NB4 (cell line): ENCODE measurements at regions not wholly inside any gene's neighbourhood (a gene's known extent, or its start where the extent isn't known, plus 50 kb on each side); places are given as distances from the start of the nearest gene placed in this dataset.

ENCODE experiments used
- DNase-seq: peaks from one replicate; pipeline ENCODE4 v3.0.0; 2010; ENCODE audit warnings: low read depth
- H3K4me3 ChIP-seq: one replicate; pipeline ENCODE4 v1.5.1; 2011; ENCODE audit warnings: mild to moderate bottlenecking, low read depth, low read length, moderate library complexity
- CTCF ChIP-seq: IDR thresholded peaks from one replicate; pipeline ENCODE4 v1.5.1; 2012; ENCODE audit warnings: low read depth, low read length
- MYC ChIP-seq: IDR thresholded peaks from 2 replicates; pipeline ENCODE4 v1.6.1; 2011; ENCODE audit warnings: low read depth, low read length
- POLR2A ChIP-seq: IDR thresholded peaks from 2 replicates; pipeline ENCODE4 v1.6.1; 2011; ENCODE audit warnings: mild to moderate bottlenecking; ENCODE audit not compliant: insufficient read length; ENCODE audit errors: extremely low read depth
- TF ChIP-seq, protein P1 (sequence below): IDR thresholded peaks from 2 replicates; pipeline ENCODE4 v1.6.1; 2011; ENCODE audit warnings: low read depth, low read length

DNA sequence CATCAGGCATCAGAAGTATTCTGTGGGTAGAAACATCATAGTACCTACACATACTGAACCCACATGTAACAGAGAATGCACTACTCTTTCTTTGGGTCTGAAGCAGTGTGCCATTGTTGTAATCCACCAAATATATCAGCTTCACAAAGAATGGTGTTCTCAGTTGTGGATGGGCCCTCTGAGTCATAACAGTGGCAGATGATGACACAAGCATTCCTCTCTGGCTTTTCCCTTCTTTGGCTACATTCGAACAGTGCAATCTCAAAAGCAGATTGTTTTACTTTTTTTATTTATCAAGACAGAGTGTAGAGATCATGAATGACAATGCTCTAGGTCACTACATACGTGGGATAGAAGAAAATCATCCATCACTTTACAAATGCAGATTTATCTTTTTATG, 247.2 kb upstream of the EPHA5 start:
- no peak for TF ChIP-seq POLR2A
- TF ChIP-seq, protein P1, sequence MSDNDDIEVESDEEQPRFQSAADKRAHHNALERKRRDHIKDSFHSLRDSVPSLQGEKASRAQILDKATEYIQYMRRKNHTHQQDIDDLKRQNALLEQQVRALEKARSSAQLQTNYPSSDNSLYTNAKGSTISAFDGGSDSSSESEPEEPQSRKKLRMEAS, result no peak
- TF ChIP-seq CTCF, result no peak
- TF ChIP-seq MYC, result no peak
- no peak for DNase-seq
- no peak overlapping the region for H3K4me3 ChIP-seq

- H3K4me3 ChIP-seq, result no peak overlapping the region
- TF ChIP-seq CTCF (no peak), MYC (no peak), POLR2A (no peak)
- TF ChIP-seq, protein P1, result no peak
- DNase-seq, result no peak
These were observed 241.4 kb upstream of the EPHA5 start for GRCh38 chr4:65911720-65912119.

- no peak overlapping the region for H3K4me3 ChIP-seq
- TF ChIP-seq, protein P1, result no peak
- TF ChIP-seq MYC, result no peak
- TF ChIP-seq CTCF, result no peak
- TF ChIP-seq POLR2A, result no peak
- no peak for DNase-seq
These were observed 223.9 kb upstream of the EPHA5 start for GRCh38 chr4:65893957-65894755.

DNA sequence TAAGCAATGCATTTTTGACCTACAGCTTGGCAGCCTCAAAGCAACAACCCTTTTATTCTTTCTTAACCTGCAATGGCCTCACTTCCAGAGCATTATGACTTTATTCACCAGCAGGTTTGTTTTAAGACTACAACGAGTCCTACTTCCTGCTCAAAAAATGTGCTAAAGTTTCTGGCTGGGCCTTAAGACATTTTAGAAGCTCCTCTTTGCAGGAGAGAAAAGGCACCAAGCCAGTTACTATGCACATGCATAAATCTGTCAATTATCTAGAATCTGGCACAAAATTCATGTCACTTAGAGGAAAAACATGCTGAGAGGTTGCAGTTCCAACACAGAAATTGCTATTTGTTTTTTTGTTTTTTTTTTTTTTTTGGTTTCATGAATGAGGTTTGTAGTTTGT, 223.0 kb upstream of the EPHA5 start:
- H3K4me3 ChIP-seq, result no peak overlapping the region
- TF ChIP-seq, protein P1, result no peak
- no peak for TF ChIP-seq POLR2A
- no peak for TF ChIP-seq MYC
- TF ChIP-seq CTCF, result no peak
- DNase-seq, result no peak

- H3K4me3 ChIP-seq, result no peak overlapping the region
- TF ChIP-seq, protein P1, result no peak
- TF ChIP-seq MYC, result no peak
- TF ChIP-seq POLR2A, result no peak
- no peak for TF ChIP-seq CTCF
- peak; percentile 19 for DNase-seq
These were observed 210.3 kb upstream of the EPHA5 start for GRCh38 chr4:65880594-65880993.
